ENCODE measurements at regions not wholly inside any gene's neighbourhood (a gene's known extent, or its start where the extent isn't known, plus 50 kb on each side); places are given as distances from the start of the nearest gene placed in this dataset.

DNA sequence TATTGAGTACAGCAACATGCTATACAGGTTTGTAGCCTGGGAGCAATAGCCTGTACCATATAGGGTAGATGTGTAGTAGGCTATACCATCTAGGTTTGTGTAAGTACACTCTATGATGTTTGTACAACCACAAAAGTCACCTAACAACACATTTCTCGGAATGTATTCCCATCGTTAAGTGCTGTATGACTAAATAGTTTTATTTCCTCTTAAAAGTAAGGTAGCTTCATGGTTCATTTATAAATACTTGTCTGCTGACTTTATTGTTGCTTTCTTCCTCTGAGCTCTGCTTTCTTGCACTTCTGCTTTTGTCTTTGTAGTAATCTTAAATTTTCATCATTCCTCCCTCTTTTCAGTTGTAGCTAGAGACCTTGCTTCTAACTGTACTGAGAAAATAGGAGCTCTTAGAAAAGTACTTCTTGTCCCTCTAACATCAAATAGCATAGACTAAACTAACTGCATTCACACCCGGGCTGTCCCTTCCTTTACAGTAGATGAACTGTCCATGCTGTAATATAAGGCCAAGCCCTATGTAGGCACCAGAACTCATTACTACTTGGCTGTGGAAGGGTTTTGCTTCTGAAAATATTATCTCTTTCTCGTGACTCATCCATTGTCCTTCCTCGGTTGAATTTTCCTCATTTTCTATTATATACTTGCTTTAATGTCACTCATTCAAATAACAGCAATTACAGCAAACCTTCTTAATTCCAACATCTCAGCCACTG is 55.4 kb upstream of the FAM3C start:
- no peak for DNase-seq (ENCODE audit: low read depth in 2 of 2)

GRCh38 chr7:121450631-121451198 is 54.6 kb upstream of the FAM3C start:
- no peak for DNase-seq (ENCODE audit: low read depth in 2 of 2)

DNA sequence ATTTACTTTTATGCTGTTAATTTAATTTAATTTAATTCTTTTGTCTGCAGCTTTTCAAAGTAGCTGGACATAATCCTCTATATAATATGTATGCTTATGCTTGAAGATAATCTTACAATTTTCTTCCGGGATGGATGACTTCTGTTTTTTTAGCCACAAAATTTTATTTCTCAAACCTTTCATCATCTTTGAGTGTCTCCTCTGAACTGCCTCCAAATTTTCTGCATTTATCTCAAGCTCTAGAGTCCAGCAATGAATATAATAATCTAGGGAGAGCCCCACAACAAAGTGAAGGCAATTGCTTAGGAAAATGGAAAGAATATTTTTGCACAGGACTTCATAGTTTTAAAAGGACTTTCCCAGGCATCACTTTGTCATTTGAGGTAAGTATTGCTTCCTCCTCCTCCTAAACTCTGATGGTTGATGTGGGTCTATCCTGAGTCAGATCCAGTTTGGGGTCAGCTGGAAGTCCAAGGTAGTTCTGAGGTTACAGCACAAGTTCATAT is 53.7 kb upstream of the FAM3C start:
- no peak for DNase-seq (ENCODE audit: low read depth in 2 of 2)

- DNase-seq (ENCODE audit: low read depth in 2 of 2) = no peak
Measured at GRCh38 chr7:121449329-121449728, 53.2 kb upstream of the FAM3C start.

GRCh38 chr7:121448429-121448828 is 52.3 kb upstream of the FAM3C start:
- no peak for DNase-seq (ENCODE audit: low read depth in 2 of 2)

DNA sequence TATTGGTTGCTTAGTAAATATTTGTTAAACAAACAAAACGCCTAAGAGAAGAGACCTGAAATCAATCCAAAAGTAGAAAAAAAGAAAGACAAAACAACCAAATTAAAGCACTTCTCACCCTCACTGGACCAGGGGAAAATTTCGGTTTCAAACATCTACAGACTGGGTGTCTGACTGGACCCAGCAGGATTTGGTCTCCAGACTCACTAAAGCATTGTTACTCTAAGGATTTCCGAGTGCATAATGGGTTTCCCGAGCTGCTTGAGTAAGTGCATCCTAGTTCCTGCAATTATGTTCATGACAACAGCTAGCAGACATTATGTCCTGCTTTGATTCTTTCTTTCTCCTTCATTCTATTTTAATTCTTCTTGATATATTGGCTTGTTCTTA is 51.8 kb upstream of the FAM3C start:
- DNase-seq (ENCODE audit: low read depth in 2 of 2) = no peak

DNA sequence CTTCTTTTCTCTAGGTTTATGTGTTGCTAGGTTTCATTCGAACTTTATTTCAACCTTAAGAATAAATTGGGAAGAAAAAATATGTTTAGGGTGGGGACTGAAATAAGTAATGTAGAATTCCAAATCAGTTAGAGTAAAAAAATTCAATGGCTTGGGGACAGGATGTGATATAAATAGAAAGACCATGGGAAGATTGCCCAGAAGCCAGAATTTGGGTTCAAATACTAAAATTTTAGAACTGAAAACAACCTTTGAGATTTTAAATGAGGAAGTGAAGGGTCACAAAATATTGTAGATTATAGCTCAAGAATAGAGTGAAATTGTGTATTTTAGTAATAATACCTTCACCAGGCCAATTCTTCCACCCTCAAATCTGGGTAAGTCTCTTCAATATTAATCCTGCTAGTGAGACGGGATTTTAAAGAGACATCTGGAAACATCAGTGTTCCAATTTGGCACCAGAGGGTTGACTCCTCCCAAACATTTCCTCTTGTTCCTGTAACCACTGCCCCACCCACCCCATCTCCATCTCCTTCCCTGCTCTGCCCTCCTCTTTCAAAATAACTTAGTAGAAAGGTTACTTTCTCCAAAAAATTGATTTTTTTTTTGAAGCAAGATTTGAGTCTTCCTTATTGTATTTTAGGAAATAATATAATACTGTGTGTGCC is 51.3 kb upstream of the FAM3C start:
- no peak for DNase-seq (ENCODE audit: low read depth in 2 of 2)

GRCh38 chr7:121446526-121446925 is 50.4 kb upstream of the FAM3C start:
- no peak for DNase-seq (ENCODE audit: low read depth in 2 of 2)

Data from stimulated activated CD4-positive, alpha-beta T cell treated with anti-CD3 and anti-CD28 coated beads, Interleukin-1b, Interleukin-23, amount 100 ng/mL, for 4 hours (primary cell).